GM18951 (cell line): ENCODE measurements at regions not wholly inside any gene's neighbourhood (a gene's known extent, or its start where the extent isn't known, plus 50 kb on each side); places are given as distances from the start of the nearest gene placed in this dataset.

Experiments
- POLR2A ChIP-seq: IDR thresholded peaks from 4 replicates; pipeline ENCODE4 v1.6.1; 2011; ENCODE audit warnings: mild to moderate bottlenecking; ENCODE audit not compliant: insufficient read length, insufficient read depth; ENCODE audit errors: extremely low read depth
- in situ Hi-C: fragments of 300-500 bp; cut with MboI; formaldehyde crosslinking; loops from one replicate; pipeline ENCODE4 v1.12.0; 2022; ENCODE audit warnings: low sequenced_read_pairs, mixed read lengths, inconsistent platforms; ENCODE audit not compliant: unreplicated experiment

GRCh38 chr13:107678075-107678689, 537.2 kb downstream of the LIG4 start:
- no peak for TF ChIP-seq POLR2A
- in situ Hi-C loops, result no loop called here

DNA sequence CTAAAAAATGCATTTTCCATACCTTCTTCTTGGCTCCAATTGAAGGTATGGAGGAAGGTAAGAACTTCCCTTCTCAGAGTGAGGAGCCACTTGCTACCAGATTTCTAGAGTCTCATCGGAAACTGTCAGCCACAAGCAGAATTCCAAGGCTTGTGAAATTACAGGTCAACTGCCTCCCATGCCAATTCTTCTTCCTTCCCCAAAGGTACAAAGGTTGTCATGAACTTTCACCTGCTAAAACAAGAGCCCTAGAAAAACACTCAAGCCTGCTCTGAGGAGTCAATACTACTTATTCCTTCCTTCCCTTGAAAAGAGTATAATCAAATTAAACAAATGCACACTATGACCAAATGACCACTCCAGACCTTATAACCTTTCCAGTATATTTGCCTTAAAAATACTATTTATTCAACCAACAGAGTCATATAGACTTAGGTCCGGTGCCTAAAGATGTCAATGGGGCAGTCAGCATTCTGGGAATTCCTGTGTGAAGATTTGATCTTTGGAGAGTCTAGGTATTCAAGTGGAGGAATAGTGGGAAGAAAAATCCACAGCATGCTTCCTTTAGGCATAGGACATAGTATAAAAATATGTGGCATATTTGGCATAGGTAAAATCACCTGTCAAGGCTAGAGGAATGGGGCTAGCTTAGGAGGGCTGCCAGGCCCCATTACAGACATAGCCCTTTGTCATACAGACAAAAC, 539.3 kb downstream of the LIG4 start:
- TF ChIP-seq POLR2A, result no peak
- in situ Hi-C loops, result no loop called here

DNA sequence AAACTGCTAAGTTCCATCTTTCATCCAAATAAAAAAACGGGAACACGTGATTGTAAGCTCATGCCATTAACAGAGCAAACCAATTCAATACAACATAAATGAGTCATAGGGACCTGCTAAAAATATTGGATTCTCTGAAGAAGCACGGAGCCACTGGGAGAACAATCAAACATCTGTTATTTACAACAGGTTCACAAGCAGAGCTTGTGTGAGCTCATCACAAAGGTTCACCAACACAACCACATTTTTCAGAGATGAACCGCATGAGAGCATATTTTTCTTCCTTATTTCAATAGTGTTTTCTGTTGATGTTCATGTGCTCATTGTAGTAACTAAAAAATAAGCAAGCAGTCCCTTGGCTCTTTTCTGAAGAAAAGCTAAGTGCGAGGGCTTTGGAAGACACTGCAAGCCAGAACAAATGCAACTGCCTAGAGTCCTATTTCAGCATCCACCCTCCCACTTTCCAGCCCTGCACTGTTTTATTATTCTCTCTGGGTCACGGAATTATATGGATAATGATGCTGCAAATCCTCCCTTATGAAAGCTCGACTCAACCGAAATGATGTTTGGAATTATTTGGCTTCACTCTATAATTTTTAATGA, 545.8 kb downstream of the LIG4 start:
- in situ Hi-C loops, result loop anchor here (25.0 kb wide), 1 partner anchor 457 kb away; no protein-coding TSS in a partner anchor

DNA sequence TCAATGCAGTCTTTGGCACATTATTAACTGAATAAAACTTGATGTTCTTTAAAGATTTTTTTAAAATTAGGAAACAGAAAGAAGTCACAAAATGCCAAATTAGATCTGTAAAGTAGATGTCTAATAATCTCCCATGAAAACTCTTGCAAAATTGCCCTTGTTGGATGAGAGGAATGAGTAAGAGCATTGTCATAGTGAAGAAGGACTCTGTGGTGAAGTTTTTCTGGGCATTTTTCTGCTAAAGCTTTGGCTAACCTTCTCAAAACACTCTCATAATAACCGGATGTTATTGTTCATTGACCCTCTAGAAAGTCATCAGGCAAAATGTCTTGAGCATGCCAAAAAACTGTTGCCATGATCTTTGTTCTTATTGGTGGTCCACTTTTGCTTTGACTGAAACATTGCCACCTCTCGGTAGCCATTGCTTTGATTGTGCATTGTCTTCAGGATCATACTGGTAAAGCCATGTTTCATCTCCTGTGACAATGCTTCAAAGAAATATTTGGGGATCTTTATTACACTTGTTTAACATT, 549.3 kb downstream of the LIG4 start:
- in situ Hi-C loops, result loop anchor here (25.0 kb wide), 1 partner anchor 454 kb away; no protein-coding TSS in a partner anchor

More for the DNA sequence above, 545.8 kb downstream of the LIG4 start:
- no peak for TF ChIP-seq POLR2A

GRCh38 chr13:107650081-107650701, 565.1 kb downstream of the LIG4 start:
- in situ Hi-C loops, result loop anchor here (25.0 kb wide), 1 partner anchor 438 kb away; no protein-coding TSS in a partner anchor
- no peak for TF ChIP-seq POLR2A

More for the DNA sequence above, 549.3 kb downstream of the LIG4 start:
- TF ChIP-seq POLR2A, result no peak

GRCh38 chr13:107649079-107649478, 566.3 kb downstream of the LIG4 start:
- no peak for TF ChIP-seq POLR2A
- in situ Hi-C loops, result no loop called here

DNA sequence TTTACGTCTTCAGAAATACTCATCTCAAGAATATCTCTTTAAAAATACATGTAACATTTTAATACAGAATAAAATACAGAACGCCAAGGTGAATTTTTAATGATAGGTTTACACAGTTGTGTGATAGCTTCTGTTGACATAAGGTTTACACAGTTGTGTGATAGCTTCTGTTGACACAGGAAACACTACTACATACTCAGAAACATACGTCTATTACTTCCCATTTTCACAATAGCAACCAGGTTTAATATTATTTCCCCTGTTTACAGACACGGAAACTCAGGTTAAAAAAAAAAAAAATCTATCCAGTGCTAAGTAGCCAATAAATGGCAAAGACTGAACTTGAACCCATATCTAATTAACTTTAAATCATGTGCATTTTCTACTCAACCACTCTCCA, 571.2 kb downstream of the LIG4 start:
- in situ Hi-C loops, result no loop called here

DNA sequence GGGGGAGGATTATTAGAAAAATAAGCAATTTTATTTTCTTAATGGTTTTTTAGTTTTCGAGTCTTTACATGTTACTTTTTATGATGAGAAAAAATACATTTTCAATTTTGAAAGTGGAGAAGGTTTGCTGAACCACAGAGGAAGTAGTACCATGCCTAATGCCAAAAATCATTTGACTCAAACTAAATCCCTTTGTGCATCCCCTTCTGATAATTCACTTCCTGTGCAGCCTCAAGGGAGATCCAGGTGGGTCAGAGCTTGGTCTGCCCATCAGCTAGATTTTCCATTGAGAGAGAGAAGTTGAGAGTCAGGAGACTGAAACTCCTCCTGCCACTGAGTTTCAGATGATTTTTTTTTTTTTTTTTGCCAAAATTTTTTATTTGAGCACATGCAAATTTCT, 571.7 kb downstream of the LIG4 start:
- no peak for TF ChIP-seq POLR2A
- in situ Hi-C loops, result no loop called here

More for the DNA sequence above, 571.2 kb downstream of the LIG4 start:
- no peak for TF ChIP-seq POLR2A

DNA sequence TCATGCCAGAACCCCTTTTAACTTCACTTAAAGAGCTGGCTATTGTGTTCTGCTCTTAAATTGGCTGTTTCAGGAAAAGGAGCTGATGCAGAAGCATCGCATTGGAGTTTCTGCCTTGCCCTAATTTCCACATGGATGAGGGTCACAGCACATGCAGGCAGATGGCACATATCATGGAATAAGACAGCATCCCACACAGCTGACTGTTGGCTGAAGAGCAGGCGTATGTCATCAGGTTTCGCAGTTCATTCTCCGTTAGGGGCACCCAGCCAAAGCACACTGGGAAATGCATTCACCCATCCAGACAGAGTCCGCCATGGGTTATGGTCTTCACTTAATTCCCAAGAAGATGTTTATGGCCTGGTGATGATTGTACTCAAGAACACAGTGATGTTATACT, 572.5 kb downstream of the LIG4 start:
- in situ Hi-C loops, result no loop called here
- TF ChIP-seq POLR2A, result no peak

GRCh38 chr13:107641574-107641973, 573.8 kb downstream of the LIG4 start:
- no peak for TF ChIP-seq POLR2A
- in situ Hi-C loops, result no loop called here

DNA sequence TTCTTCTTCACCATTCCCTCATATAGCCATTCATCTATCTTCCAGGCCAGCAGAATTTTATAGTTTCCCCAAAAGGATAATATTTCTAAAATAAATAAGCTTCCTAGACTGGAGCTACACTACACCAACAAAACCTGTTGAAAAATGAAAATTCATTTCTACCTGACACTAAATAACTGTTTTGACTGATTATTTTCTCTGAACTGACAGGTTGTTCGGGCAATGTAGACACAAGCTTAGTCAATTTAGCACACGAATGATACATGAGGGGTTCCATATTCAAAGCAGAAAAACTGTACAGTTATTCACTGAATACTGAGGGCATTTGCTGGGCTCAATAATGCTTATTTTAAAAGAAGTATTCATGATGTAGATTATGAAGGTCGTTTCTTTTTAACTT, 589.7 kb downstream of the LIG4 start:
- in situ Hi-C loops, result no loop called here
- no peak for TF ChIP-seq POLR2A

GRCh38 chr13:107617527-107617926, 597.8 kb downstream of the LIG4 start:
- TF ChIP-seq POLR2A, result no peak
- in situ Hi-C loops, result no loop called here

DNA sequence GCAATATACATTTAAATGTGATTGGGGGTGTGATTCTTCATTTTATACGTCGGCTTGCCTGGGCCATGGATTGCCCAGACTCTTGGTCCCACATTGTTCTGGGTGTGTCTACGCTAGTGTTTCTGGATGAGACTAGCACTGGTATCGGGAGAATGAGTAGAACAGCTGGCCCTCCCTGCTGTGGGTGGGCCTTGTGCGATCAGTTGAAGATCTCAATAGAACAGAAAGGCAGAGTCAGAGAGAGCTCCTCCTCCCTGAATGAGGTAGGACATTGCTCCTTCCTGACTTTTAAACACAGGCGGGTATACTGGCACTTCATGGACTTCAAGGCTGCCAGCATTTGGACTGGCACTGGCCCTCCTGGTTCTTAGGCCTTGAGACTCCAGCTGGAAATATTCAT, 603.0 kb downstream of the LIG4 start:
- in situ Hi-C loops, result no loop called here
- TF ChIP-seq POLR2A, result no peak
